OCI-LY1 (cell line): ENCODE measurements at regions not wholly inside any gene's neighbourhood (a gene's known extent, or its start where the extent isn't known, plus 50 kb on each side); places are given as distances from the start of the nearest gene placed in this dataset.

Source experiments
- H2AFZ ChIP-seq: fragments of 200-600 bp; sonication (generic), shearing (Covaris generic); 2 replicates; pipeline ENCODE4 v1.6.0; 2014; ENCODE audit warnings: antibody characterized with exemption, mild to moderate bottlenecking, low read length
- H3F3A ChIP-seq: fragments of 200-600 bp; sonication (generic), shearing (Covaris generic); 2 replicates; pipeline ENCODE4 v1.6.0; 2014; ENCODE audit warnings: mild to moderate bottlenecking, antibody characterized with exemption, low read length, moderate library complexity; ENCODE audit not compliant: insufficient read depth
- H3K27ac ChIP-seq: fragments of 200-600 bp; sonication (generic); 2 replicates; pipeline ENCODE4 v1.5.1; 2014; ENCODE audit warnings: low read length, mixed run types, mild to moderate bottlenecking, low read depth; ENCODE audit not compliant: poor library complexity, severe bottlenecking
- H3K27me3 ChIP-seq: fragments of 200-600 bp; sonication (generic); 2 replicates; pipeline ENCODE4 v1.6.0; 2014; ENCODE audit warnings: antibody characterized with exemption, mild to moderate bottlenecking, low read length, moderate library complexity; ENCODE audit not compliant: insufficient read depth
- H3K36me3 ChIP-seq: fragments of 200-600 bp; sonication (generic); 2 replicates; pipeline ENCODE4 v1.6.1; 2014; ENCODE audit warnings: mild to moderate bottlenecking, antibody characterized with exemption, low read length, moderate library complexity, mixed read lengths; ENCODE audit not compliant: insufficient read depth
- H3K4me1 ChIP-seq: fragments of 200-600 bp; sonication (generic); 2 replicates; pipeline ENCODE4 v1.5.1; 2014; ENCODE audit warnings: mild to moderate bottlenecking, low read length, moderate library complexity; ENCODE audit not compliant: insufficient read depth, severe bottlenecking
- H3K4me2 ChIP-seq: fragments of 200-600 bp; sonication (generic), shearing (Covaris generic); 2 replicates; pipeline ENCODE4 v1.6.1; 2014; ENCODE audit warnings: low read length
- H3K4me3 ChIP-seq: fragments of 200-600 bp; sonication (generic); 2 replicates; pipeline ENCODE4 v1.5.1; 2014; ENCODE audit warnings: low read length, low read depth, mild to moderate bottlenecking, mixed read lengths; ENCODE audit not compliant: poor library complexity, severe bottlenecking
- H3K79me2 ChIP-seq: fragments of 200-600 bp; shearing (Covaris generic); 2 replicates; pipeline ENCODE4 v1.6.1; 2016; ENCODE audit warnings: mixed run types, low read length, mixed read lengths; ENCODE audit not compliant: insufficient read depth
- H3K9ac ChIP-seq: fragments of 200-600 bp; sonication (generic), shearing (Covaris generic); 2 replicates; pipeline ENCODE4 v1.6.1; 2014; ENCODE audit warnings: mild to moderate bottlenecking, low read length, mixed read lengths
- H3K9me2 ChIP-seq: fragments of 200-600 bp; sonication (generic), shearing (Covaris generic); 2 replicates; pipeline ENCODE4 v1.6.1; 2014; ENCODE audit warnings: low read depth, mild to moderate bottlenecking, low read length, mixed read lengths
- H3K9me3 ChIP-seq: fragments of 200-600 bp; shearing (Covaris generic); 2 replicates; pipeline ENCODE4 v1.6.1; 2014; ENCODE audit warnings: low read length, mixed read lengths
- H4K20me1 ChIP-seq: fragments of 200-600 bp; sonication (generic), shearing (Covaris generic); 2 replicates; pipeline ENCODE4 v1.6.0; 2016; ENCODE audit warnings: mild to moderate bottlenecking, low read length; ENCODE audit not compliant: insufficient read depth
- CTCF ChIP-seq: fragments of 200-600 bp; sonication (generic), shearing (Covaris generic); IDR thresholded peaks from 2 replicates; pipeline ENCODE4 v1.5.1; 2017; ENCODE audit warnings: mild to moderate bottlenecking, antibody characterized with exemption, low read length, moderate library complexity, mixed read lengths
- EZH2 ChIP-seq: fragments of 200-600 bp; sonication (generic), shearing (Covaris generic); IDR thresholded peaks from 2 replicates; pipeline ENCODE4 v1.8.0; 2017; ENCODE audit warnings: borderline replicate concordance, mixed run types, mild to moderate bottlenecking, antibody characterized with exemption, low read length, moderate library complexity, mixed read lengths

DNA sequence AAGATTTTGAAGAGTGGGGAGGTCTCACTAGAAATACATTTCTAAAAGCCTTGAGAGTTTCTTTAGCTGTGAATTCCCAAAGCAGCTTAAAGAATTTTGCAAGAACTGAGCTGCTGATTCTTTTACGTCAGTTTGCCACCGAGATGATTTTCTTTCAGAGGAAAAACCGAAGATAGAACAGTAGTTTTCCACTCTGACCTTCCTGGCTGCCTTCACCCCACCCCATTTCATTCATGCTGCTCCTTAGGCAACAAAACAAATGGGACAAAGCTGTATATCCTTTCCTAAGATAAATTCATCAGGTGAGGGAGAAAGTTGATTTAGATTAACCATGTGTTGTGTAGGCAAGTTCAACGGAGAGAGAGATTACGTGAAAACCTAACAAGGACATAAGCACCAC, 947.0 kb downstream of the GALC start:
- H3K9ac ChIP-seq, result no peak overlapping the region
- H3F3A ChIP-seq, result no peaks in the 10 kb centered on the region
- no peak overlapping the region for H3K27ac ChIP-seq
- no peaks in the 10 kb centered on the region for H3K27me3 ChIP-seq
- H3K36me3 ChIP-seq, result no peaks in the 10 kb centered on the region
- no peak overlapping the region for H3K4me2 ChIP-seq
- H2AFZ ChIP-seq, result no peak overlapping the region
- H3K9me3 ChIP-seq, result no peaks in the 10 kb centered on the region
- H3K79me2 ChIP-seq, result no peaks in the 10 kb centered on the region
- no peaks in the 10 kb centered on the region for H4K20me1 ChIP-seq
- no peaks in the 10 kb centered on the region for H3K4me1 ChIP-seq
- no peak for TF ChIP-seq EZH2
- H3K9me2 ChIP-seq, result no peaks in the 10 kb centered on the region
- H3K4me3 ChIP-seq, result no peak overlapping the region

DNA sequence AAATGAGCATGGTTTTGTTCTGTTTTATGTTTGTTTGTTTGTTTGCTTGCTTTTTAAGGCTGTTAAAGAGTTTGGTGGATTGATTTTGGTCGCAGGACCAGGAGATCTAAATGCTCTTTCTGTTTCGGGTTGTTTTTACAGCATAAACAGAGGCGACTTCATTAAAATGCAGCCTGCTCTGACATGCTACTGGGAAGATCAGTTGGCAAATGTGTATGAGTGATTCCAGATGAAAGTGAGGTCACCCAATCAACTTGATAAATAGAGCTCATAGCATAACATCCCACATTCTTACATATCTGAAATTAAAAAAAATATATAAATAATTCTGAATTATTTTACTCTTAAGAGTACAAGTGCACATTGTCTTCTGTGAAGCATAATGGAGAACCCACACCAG, 947.7 kb downstream of the GALC start:
- H3K9me2 ChIP-seq, result no peaks in the 10 kb centered on the region
- TF ChIP-seq CTCF, result no peak
- no peak for TF ChIP-seq EZH2
- H3K9ac ChIP-seq, result no peak overlapping the region
- H3K36me3 ChIP-seq, result no peaks in the 10 kb centered on the region
- H3K27ac ChIP-seq, result no peak overlapping the region
- no peaks in the 10 kb centered on the region for H3K27me3 ChIP-seq
- H3K79me2 ChIP-seq, result no peaks in the 10 kb centered on the region
- H3K4me3 ChIP-seq, result no peak overlapping the region
- no peaks in the 10 kb centered on the region for H3F3A ChIP-seq
- no peak overlapping the region for H2AFZ ChIP-seq
- H3K4me2 ChIP-seq, result no peak overlapping the region
- H3K9me3 ChIP-seq, result no peaks in the 10 kb centered on the region
- no peaks in the 10 kb centered on the region for H4K20me1 ChIP-seq
- H3K4me1 ChIP-seq, result no peaks in the 10 kb centered on the region

DNA sequence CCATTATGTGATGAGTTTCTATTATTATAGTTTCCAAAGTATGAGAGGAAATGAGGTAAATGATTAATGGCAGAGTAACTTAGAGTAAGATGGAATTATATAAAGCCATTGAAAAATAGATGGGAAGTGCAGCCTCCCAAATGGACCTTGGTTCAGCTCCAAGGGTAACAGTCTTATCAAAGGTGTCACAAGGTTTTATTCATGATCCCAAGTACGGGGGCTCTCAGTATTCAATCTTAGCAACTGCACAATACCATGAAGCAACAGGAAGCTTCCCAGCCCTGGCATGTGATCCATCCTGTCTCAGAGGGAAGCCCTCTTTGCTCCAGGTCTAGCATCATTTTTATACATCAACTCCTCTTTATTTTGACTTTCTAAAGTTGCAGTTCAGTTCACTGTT, 948.2 kb downstream of the GALC start:
- Histone ChIP-seq H3K4me3 (no peak overlapping the region), H3K27ac (no peak overlapping the region), H3K36me3 (no peaks in the 10 kb centered on the region), H4K20me1 (no peaks in the 10 kb centered on the region), H3K4me1 (no peaks in the 10 kb centered on the region), H3K79me2 (no peaks in the 10 kb centered on the region), H3K9ac (no peak overlapping the region), H3F3A (no peaks in the 10 kb centered on the region), H2AFZ (no peak overlapping the region), H3K4me2 (no peak overlapping the region), H3K9me2 (no peaks in the 10 kb centered on the region), H3K27me3 (no peaks in the 10 kb centered on the region), H3K9me3 (no peaks in the 10 kb centered on the region)
- TF ChIP-seq CTCF (no peak), EZH2 (no peak)

- Histone ChIP-seq H2AFZ (no peak overlapping the region), H3K79me2 (no peaks in the 10 kb centered on the region), H3K27ac (no peak overlapping the region), H3K9me2 (no peaks in the 10 kb centered on the region), H3K9me3 (no peaks in the 10 kb centered on the region), H3K4me2 (no peak overlapping the region), H3K36me3 (no peaks in the 10 kb centered on the region), H3F3A (no peaks in the 10 kb centered on the region), H3K9ac (no peak overlapping the region), H3K4me1 (no peaks in the 10 kb centered on the region), H3K27me3 (no peaks in the 10 kb centered on the region), H3K4me3 (no peak overlapping the region), H4K20me1 (no peaks in the 10 kb centered on the region)
- TF ChIP-seq CTCF (no peak), EZH2 (no peak)
Observed at GRCh38 chr14:87043667-87044200, 949.2 kb downstream of the GALC start.
